ENCODE measurements at regions not wholly inside any gene's neighbourhood (a gene's known extent, or its start where the extent isn't known, plus 50 kb on each side); places are given as distances from the start of the nearest gene placed in this dataset.

DNA sequence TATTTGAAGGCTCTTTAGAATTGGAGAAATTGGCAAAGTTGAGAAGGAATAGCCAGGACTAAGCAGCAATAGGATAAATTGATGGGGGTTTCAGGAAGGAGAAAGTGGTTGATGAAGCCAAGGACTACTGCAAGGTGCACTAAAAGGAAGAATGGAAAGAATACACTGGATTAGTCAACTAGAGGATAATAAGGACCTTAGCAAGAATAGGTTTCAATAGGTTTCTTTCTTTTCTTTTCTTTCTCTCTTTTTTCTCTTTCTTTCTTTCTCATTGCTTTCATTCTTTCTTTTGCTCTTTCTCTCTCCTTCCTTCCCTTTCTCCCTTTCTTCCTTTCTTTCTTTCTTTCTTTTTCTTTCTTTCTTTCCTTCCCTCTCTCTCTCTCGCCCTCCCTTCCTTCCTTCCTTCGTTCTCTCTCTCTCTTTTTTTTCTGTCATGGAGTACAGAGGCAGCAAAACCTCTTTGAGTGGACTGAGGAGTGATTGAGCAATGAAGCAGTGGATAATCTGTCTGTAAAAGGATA is 234.4 kb upstream of the TMC3 start:
- no peak for DNase-seq

DNA sequence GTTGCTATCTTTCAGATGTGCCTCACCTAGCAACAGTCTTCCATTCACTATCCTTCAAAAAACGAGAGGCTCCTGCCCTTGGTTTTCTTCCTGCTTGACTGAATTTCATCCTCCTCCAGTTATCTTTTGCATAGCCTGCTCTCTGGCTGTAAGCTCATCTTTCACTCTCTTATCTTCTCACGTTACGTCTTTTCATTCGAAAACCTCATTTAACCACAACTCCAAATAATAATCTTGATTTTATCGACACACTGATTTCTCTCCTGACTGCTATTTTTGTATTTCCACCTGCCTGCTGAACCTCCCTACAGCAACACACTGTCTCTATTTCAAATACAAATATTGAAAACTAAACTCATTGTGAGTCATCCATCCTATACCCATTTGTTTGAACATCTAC is 230.7 kb upstream of the TMC3 start:
- DNase-seq, result no peak

DNA sequence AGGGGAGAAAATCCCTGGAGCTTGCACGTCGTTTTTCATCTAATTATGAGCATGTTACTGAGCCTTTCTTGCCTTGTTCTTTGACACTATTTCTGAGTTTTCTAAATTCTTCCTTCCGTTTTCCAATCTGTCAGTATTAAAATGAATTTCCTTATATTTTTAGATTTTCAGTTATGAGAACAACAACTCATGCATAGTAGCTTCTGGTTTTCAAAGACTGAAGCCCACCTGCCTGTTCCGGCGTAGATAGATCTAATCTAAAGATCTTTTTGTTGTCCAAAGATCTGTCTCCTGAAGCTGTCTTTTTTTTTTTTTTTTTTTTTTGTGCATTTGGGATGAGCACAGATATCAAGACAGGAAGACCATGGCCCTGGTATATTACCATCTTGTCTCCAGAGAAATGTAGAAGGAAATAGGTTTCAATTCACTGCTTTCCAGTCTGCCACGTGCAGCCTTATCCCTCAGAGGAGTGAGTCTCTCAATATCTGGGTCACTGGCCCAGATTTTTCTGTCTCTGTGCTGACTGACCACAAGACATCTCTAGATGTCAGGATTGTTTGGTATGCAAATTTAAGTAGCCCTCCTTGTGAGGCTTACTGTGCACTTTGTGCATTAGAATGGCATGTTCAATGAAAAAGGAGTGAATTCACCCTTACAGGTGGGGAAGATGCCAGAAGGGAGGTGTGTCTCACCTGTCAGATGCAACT is 222.3 kb upstream of the TMC3 start:
- DNase-seq, result no peak

DNA sequence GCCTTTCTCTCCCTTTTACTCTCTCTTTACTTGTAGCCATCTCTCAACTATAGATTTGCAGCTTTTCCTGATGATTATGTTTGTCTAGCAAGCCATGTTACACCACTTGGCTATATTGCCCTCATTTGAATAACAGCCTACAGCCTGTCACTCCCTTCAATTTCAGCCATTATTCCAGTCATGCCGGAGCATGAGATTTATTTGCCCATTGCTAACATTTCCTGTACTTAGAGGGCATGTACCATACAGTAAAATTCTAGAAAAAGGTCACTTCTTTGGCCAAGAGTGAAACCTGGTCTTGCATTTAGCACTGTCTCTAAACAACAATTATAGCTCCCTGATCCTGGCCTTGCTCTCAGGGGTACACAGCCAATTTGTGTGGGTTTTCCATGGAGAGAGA is 221.7 kb upstream of the TMC3 start:
- no peak for DNase-seq

DNA sequence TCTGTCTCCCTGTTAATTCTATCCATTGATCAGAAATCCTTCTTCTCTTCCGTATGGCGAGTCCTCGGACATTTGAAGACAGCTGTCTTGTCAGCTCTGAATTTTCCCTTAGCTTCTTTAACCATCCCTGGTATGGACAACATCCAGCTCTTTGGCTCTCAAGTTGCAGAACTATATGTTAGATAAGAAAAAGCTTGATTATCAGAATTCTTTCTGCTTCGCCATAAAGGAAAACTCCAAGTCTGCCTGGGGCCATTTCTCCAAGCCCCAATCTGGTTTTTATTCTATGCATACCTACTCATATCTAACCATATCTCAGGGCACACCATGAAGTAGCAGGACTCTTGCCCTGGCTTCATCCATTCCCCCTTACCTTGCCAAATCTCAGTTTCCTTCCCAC is 215.7 kb upstream of the TMC3 start:
- no peak for DNase-seq

DNA sequence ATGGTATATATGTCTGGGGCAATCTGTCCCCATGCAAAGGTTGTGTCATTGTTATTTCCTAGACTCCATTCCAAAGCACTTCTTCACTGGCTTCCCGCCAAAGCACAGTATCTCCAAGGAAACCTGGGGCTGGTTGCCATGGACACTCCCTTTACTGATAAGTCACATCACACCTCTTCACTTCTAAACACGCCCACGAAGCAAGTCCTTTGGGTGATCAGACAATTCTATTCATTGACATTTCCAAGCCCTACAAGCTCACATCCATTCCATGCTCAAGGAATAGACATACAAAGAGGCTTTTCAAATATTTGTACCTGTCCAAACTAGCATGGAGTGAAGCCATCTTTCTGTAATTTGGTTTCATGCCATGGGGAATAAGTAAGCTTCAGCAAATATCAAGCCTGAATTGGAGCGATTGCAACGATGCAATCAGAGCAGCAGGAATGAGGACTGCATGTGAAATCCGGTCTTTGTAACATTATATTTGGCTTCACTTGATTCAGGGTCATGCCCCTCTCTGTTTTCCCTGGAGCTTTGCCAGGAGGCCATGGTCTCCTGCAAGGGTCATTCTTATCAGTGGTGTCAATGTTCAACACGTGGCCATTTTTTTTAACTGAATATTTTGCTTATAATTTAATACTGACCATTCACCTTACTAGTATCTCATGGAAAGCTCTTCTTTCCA is 201.6 kb upstream of the TMC3 start:
- DNase-seq, result peak in 40 of 56 donors; percentile 1 to 84 (median 32)

DNA sequence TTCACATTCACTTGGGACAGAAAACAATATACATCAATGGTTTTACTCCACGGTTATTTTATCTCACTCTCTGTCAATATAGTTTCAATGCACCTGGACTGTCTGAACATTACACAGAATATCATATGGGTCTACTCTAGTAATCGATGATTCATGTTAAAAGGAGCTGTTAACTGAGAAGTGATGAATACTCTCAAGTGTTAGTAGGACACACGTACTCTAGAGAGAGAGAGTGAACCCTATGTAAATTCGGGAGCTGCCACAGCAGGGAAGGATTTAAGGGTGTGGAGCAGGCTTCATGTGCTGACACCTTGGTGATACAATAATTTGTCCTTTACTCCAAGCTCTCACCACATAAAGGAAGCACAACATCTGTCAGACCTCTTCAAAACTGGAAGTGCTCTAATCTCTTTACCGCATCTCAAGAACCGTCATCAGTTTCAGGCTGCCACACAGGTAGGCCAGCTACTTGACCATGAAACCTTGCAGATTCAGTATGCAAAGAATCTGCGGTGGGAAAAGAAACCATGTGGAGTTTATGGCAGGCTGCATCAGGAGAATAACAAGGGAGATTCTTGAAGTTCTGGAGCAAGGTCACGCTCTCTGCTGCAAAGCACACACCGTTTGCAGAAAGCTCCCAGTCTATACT is 199.2 kb upstream of the TMC3 start:
- no peak for DNase-seq

DNA sequence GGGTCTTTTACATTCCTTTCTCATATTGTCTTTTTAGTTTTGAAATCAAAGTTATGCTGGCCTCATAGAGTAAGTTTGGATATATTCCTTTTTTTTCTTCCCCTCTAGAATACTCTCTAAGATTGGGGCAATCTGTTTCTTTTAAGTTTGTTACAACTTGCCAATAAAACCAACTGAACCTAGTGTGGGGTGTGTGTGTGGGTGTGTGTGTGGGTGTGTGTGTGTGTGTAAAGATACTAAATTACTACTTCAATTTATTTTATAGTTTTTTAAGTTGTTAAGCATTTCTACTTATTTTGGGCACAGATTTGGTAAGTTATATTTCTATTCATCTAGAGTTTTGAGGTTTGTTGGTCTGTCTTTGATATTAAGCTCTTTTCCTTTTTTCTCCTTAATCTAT is 198.2 kb upstream of the TMC3 start:
- DNase-seq, result no peak

DNA sequence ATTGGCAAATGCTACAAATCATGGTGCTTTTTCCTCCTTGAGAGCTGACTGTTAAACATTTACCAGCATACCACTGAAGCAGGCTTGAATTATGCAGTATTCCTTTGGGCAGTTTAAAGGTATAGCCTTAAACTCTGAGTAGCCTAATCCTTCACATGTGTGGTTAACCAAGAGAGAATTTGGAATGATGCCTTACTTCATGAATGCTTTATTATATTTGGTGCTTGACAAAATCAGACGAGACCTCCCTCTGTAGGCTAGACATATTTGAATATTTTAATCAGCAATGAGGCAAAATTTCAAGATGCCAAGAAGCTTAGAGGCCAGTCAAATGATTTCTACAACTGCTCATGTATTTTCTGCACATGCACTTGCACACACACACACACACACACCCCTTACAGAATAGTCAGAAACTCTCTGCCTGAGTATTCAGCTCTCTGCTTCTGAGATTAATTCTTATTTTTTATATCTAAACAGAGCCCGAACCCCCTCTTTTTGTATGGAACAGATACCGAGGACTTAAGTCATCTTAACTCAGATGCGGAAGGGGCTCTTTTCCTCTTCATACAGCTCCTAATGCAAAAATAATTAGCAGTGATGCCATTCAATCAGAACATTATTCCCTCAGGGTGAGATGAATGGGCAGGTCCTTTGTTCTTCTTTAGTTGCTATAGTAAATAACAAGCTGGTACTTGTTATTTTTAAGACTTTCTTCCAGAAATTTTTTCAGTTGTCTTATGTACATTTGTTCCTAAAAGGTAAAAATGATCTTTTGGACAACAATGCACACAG is 195.5 kb upstream of the TMC3 start:
- no peak for DNase-seq

DNA sequence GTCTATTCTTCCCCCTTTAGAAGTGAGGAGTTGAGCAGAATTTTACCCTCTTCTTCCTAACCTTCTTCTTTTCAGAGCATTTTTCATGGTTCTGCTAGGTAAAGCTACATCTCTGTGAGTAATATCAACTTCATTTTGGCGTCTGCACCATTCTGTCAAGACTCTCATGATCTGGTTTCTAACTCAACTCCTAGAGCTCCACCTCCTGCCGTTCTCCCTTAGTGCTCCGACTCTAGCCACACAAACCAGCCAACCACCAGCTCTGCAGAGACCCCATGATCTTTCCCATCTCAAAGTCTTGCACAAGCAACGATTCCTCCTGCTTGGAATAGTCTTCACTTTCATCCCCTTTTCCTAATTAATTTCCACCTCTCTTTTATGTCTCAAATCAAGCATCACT is 193.9 kb upstream of the TMC3 start:
- DNase-seq, result no peak

DNA sequence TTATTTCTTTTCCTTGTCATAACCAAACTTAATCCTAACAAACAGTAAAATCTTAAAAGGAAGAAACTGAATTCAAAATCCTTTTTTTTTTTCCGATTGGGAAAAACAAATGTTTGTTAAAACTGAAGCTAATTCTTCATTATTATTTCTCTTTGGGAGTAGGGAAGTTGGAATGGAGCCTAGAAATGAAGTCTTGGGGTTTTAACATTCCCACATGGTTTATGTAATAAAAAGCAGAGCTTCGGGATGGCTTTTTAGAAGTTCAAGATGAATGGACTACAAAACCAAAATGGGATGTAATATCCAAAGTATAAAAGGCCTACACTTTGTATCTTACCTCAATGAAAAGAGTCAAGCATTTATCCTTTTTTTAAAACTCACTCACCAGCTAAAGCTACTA is 189.0 kb upstream of the TMC3 start:
- DNase-seq, result no peak

DNA sequence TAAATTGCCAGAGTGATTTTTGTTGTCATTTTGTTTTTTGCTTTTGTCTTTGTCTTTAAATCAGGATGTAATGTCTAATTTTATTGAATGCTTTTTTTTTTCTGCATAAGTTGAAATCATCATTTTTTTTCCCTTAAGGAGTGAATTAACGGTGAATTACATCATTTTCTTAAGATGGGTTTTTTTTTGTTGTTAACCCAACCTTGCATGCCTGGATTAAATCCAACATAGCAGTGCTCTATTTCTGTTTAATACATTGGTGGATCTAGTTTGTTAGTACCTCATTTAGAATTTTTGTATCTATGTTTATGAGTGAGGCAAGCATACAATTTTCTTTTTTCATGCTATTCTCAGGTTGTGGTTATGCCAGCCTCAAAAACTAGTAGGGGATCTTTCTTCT is 186.4 kb upstream of the TMC3 start:
- DNase-seq, result no peak

DNA sequence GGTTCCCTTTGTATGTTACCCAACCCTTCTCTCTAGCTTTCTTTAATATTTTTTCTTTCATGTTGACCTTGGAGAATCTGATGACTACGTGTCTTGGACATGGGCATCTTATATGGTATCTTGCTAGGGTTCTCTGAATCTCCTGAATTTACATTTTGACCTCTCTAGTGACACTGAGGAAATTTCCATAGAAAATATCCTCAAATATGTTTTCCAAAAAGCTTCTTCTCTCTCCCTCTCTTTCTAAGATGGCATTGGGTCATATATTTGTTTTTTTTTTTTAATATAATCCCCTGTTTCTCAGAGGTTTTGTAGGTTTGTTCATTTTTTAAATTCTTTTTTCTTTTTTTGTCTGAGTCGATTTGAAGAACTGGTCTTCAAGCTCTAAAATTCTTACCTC is 184.0 kb upstream of the TMC3 start:
- no peak for DNase-seq

DNA sequence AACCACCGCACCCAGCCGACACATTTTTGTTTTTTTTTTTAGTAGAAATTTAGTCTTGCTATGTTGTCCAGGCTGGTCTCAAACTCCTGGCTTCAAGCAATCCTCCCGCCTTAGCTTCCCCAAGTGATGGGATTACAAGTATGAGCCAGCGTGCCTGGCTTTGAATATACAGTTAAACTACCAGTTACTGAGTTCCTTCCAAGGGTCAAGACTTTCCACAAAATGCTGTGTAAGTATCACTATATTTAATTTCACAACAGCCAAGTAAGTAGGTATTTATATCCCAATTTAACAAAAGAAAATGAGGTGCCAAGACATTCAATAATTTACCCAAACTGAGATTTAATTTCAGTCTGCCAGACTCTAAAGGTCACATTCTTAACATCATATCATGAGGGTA is 181.3 kb upstream of the TMC3 start:
- no peak for DNase-seq

DNA sequence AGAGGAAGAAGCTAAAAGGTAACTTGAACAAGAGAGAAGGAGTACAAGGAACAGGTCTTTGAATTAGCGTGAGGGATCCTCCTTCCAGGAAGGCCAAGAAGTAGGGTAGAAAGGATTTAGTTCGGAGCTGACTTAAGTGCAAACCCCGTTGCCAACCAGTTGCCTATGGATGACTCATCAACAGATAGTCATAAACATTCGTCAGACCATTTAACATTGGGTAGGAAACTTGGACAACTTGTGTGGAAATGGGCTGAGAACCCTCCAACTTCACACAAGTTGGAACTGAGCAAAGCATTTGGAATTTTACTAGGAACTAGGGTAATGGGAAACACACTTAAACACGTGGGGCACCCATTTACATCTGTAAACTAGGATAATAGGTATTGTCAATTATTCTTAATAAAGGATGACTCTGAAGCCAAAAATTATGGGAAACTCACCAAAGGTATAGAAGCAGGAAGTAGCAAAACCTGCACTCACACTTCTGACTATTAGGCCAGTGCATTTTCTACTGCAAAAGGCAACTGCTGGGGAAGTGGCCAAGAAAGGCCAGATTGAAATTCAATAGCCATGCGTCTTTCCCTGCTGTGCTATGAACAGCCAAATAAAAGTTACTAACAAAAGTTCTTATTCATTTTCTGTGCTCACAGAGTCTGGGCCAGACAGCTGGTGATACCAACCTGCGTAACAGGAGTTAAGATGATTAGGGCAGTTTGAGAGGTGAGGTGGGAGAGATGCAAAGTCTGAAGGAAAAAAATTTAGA is 174.5 kb upstream of the TMC3 start:
- DNase-seq, result peak in 3 of 56 donors; percentile 1 to 2 (median 1)

DNA sequence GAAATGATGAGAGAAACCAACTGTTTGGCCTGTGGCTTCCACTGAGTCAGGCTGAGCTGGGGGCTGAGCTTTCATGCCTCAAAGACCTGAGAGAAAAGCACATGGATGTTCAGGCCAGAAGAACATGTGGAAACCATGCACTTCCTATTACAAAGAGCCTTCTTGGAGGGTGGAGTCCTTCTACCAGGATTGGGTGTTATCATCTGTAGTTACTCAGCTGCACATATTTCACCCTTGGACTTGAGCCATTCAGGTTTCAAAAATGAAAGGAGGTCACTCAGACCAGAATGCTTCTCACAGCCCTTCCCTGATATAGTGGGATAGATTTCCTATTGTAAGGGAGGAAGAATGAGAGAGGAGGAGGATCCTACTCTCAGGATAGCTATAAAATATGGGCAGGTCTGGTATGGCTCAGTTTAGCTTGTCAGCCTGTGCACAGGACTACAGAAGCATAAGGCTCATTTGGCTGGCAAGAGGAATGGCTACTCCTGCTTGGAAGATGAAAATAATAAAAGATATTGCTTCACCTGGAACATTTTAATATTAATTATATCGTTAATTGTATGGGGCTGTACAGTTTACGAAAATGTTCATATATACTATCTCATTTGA is 173.6 kb upstream of the TMC3 start:
- no peak for DNase-seq

DNA sequence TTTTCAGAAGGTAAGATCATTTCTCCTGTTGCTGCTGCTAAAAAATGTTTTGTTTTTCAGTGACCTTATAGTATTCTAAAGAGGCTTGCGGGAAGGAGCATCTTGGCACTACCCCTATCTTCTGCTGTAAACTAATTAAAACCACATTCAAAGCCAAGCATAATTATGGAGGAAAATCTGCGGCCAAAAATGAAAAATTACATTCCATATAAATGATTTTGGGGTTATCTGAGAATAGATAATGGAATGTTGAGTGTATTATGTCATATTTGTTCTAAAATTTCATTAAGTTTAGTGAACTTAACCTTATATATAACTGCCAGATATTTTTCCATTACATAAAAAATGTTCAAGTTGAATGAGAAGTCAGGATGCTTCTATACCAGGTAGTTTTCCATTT is 170.4 kb upstream of the TMC3 start:
- no peak for DNase-seq

DNA sequence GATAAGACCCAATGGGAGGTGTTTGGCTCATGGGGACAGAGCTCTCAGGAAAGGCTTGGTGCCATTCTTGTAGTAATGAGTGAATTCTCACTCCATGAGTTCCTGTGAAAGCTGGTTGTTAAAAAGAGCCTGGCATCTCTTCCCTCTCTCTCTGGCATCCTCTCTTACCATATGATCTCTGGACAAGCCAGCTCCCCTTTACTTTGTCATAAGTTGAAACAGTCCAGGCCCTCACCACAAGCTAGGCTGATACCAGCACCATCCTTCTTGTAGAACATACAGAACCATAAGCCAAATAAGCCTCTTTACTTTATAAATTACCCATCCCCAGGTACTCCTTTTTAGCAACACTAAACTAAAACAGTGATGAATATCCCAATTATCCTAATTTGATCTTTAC is 166.9 kb upstream of the TMC3 start:
- no peak for DNase-seq

DNA sequence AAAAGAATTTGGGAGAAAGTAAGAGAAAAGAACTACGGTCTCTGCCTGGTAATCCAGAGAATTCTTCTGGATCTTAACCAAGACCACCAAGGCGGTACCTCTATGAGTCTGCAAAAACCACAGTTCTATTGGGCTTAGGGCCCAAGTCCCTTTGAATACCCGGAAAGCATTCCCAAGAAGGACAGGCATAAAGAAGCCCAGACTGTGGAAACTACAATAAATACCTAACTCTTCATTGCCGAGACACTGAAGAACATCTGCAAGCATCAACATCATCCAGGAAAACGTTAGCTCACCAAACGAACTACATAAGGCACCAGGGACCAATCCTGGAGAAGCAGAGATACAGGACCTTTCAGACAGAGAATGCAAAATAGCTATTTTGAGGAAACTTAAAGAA is 162.3 kb upstream of the TMC3 start:
- DNase-seq, result no peak

DNA sequence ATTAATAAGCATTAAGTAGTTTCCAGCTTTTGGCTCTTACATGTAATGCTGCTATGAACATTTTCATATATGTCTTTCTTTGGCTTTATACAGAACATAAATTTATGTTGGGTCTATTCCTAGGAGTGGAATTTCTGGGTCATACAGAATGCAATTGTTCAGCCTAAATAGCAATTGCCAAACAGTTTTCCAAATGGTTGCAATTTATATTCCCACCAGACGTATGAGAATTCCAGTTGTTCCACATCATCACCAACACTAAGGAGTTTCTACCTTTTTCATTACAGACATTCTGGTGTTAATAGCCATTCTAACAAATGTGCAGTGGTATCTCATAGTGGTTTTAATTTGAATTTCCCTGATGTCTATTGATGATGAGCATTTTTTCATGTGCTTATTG is 160.1 kb upstream of the TMC3 start:
- no peak for DNase-seq

DNA sequence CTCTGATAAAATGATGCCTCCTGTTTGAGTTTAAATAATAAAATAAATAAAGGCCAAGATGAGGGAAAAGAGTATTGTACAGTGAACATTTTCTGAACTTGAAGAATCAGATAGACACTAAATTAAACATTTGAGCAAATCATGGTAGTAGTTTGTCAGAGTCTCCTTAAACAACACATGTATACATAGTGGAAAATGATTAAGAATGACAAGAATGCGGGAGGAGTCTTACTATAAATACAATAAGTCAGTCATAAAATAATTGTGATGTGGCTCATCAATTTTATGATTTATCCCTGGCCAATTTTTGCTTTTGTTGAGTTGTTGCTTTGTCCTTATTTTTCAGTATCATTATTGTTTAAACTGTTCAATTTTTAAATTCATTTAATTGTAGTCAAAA is 158.0 kb upstream of the TMC3 start:
- no peak for DNase-seq
